PC-9 (cell line): ENCODE measurements at regions not wholly inside any gene's neighbourhood (a gene's known extent, or its start where the extent isn't known, plus 50 kb on each side); places are given as distances from the start of the nearest gene placed in this dataset.

ENCODE experiments used
- BruUV-seq: library from RNA; stranded (reverse); fragments of 400-500 nt; replicated peaks from 2 replicates; lab custom pipeline; 2021; lab: Mats Ljungman, UMichigan
- CTCF ChIA-PET: fragments of 300-600 bp; sonication (Branson Sonifier 250); formaldehyde crosslinking; loops from one replicate; lab custom pipeline; 2022; ENCODE audit warnings: antibody characterized with exemption; lab: Charles Lee
- POLR2A ChIA-PET: fragments of 300-600 bp; sonication (Branson Sonifier 250); formaldehyde crosslinking; loops from one replicate; lab custom pipeline; 2022; ENCODE audit warnings: antibody characterized with exemption; ENCODE audit not compliant: unreplicated experiment; lab: Charles Lee
- DNase-seq, 2 experiments: peaks; one replicate each; pipeline versions ENCODE4 v3.0.0 to v3.0.0-alpha.2; 2015 to 2022; ENCODE audit warnings: mixed read lengths in 1 of 2
- H2AFZ ChIP-seq: fragments of 200-600 bp; sonication (generic); 2 replicates; pipeline ENCODE4 v1.8.1; 2017; ENCODE audit warnings: antibody characterized with exemption
- H3F3A ChIP-seq: fragments of 200-600 bp; sonication (generic); 2 replicates; pipeline ENCODE4 v1.8.1; 2017; ENCODE audit warnings: antibody characterized with exemption, mild to moderate bottlenecking, low read depth; ENCODE audit not compliant: insufficient read depth
- H3K27ac ChIP-seq: fragments of 200-600 bp; sonication (generic); 2 replicates; pipeline ENCODE4 v1.6.1; 2016; ENCODE audit warnings: mixed run types
- H3K27me3 ChIP-seq: fragments of 200-600 bp; sonication (generic); 2 replicates; pipeline ENCODE4 v1.6.1; 2016; ENCODE audit warnings: low read depth, mixed run types; ENCODE audit not compliant: insufficient read depth
- H3K36me3 ChIP-seq: fragments of 200-600 bp; sonication (generic); 2 replicates; pipeline ENCODE4 v1.6.1; 2016; ENCODE audit warnings: low read depth, mixed run types
- H3K4me1 ChIP-seq: fragments of 200-600 bp; sonication (generic); replicated peaks from 2 replicates; pipeline ENCODE4 v1.6.1; 2016; ENCODE audit warnings: mixed run types; ENCODE audit not compliant: insufficient read depth
- H3K4me2 ChIP-seq: fragments of 200-600 bp; sonication (generic); 2 replicates; pipeline ENCODE4 v1.6.1; 2017; ENCODE audit warnings: mixed run types
- H3K4me3 ChIP-seq: fragments of 200-600 bp; sonication (generic); 2 replicates; pipeline ENCODE4 v1.6.1; 2016; ENCODE audit warnings: mixed run types
- H3K79me2 ChIP-seq: fragments of 200-600 bp; sonication (generic); 2 replicates; pipeline ENCODE4 v1.6.1; 2017; ENCODE audit warnings: low read depth, mixed run types
- H3K9me2 ChIP-seq: fragments of 200-600 bp; sonication (generic); 2 replicates; pipeline ENCODE4 v1.8.1; 2017; ENCODE audit warnings: mild to moderate bottlenecking; ENCODE audit not compliant: insufficient read depth
- H3K9me3 ChIP-seq: fragments of 200-600 bp; sonication (generic); 2 replicates; pipeline ENCODE4 v1.8.1; 2016; ENCODE audit warnings: low read depth; ENCODE audit not compliant: insufficient read depth
- H4K20me1 ChIP-seq: fragments of 200-600 bp; sonication (generic); 2 replicates; pipeline ENCODE4 v1.8.1; 2017; ENCODE audit not compliant: insufficient read depth
- EZH2 ChIP-seq: fragments of 200-600 bp; sonication (generic); IDR thresholded peaks from 2 replicates; pipeline ENCODE4 v1.8.0; 2017; ENCODE audit warnings: antibody characterized with exemption, low read depth
- intact Hi-C: fragments of 100-400 bp; cut with micrococcal nuclease; formaldehyde crosslinking; loops from one replicate; pipeline ENCODE4 v1.10.0; 2022; ENCODE audit not compliant: unreplicated experiment
- TF ChIP-seq, protein P1 (sequence below): fragments of 200-600 bp; sonication (generic); conservative IDR thresholded peaks from 2 replicates; pipeline ENCODE4 v1.6.1; 2017; ENCODE audit warnings: mixed run types, antibody characterized with exemption, mild to moderate bottlenecking, moderate library complexity

DNA sequence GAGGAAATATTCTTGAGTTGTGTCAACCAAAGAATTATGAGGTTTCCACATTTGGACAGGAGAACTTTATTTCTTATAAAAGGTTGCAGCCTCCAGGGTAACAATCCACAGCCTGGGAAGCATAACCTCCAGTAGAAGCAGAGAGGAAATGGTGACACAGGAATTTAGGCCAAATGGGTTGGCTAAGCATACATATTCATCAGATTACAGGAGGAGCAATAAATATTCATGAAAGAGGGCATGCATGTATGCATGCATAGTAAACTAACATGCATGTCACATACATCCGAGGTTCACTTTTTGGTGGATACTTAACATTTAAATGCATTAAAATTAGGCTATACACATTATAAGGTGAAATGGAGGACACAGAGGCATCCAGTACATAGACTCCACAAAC lies 55.7 kb upstream of the NT5E start:
- no peaks in the 10 kb centered on the region for H3K79me2 ChIP-seq
- no peaks in the 10 kb centered on the region for H3K27me3 ChIP-seq
- no peaks in the 10 kb centered on the region for H3K9me2 ChIP-seq
- H3K4me1 ChIP-seq, result peaks cover 14% of the 10 kb centered on the region; the same call in 1 of the 2 replicates
- intact Hi-C loops, result no loop called here
- no peak overlapping the region for H3K4me3 ChIP-seq
- H3K27ac ChIP-seq, result no peak overlapping the region
- CTCF ChIA-PET, result no interaction called here
- H3K4me2 ChIP-seq, result no peak overlapping the region
- H3K9me3 ChIP-seq, result peaks cover 5% of the 10 kb centered on the region; the same call in 1 of the 2 replicates
- no peak overlapping the region for H2AFZ ChIP-seq
- POLR2A ChIA-PET, result no interaction called here
- no peaks in the 10 kb centered on the region for H3F3A ChIP-seq
- BruUV-seq, result no TSS peak
- no peak for TF ChIP-seq EZH2
- TF ChIP-seq, protein P1, sequence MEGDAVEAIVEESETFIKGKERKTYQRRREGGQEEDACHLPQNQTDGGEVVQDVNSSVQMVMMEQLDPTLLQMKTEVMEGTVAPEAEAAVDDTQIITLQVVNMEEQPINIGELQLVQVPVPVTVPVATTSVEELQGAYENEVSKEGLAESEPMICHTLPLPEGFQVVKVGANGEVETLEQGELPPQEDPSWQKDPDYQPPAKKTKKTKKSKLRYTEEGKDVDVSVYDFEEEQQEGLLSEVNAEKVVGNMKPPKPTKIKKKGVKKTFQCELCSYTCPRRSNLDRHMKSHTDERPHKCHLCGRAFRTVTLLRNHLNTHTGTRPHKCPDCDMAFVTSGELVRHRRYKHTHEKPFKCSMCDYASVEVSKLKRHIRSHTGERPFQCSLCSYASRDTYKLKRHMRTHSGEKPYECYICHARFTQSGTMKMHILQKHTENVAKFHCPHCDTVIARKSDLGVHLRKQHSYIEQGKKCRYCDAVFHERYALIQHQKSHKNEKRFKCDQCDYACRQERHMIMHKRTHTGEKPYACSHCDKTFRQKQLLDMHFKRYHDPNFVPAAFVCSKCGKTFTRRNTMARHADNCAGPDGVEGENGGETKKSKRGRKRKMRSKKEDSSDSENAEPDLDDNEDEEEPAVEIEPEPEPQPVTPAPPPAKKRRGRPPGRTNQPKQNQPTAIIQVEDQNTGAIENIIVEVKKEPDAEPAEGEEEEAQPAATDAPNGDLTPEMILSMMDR, result no peak
- no peaks in the 10 kb centered on the region for H4K20me1 ChIP-seq
- no peak for DNase-seq
- no peaks in the 10 kb centered on the region for H3K36me3 ChIP-seq

DNA sequence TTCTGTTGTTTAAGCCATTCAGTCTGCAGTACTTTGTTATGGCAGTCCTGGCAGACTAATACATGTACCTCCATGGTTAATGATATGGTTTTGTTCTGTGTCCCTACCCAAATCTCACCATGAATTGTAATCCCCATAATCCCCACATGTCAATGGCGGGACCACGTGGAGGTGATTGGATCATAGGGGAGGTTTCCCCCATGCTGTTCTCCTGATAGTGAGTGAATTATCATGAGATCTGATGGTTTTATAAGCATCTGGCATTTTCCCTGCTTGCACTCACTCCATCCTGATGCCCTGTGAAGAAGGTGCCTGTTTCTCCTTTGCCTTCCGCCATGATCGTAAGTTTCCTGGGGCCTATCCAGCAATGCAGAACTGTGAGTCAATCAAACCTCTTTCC lies 57.5 kb upstream of the NT5E start:
- DNase-seq, result no peak
- Histone ChIP-seq H3K27me3 (no peaks in the 10 kb centered on the region), H3K36me3 (no peaks in the 10 kb centered on the region), H3K4me3 (no peak overlapping the region), H3K27ac (no peak overlapping the region), H3K4me1 (peaks cover 14% of the 10 kb centered on the region; the same call in 1 of the 2 replicates), H3F3A (no peaks in the 10 kb centered on the region), H3K79me2 (no peaks in the 10 kb centered on the region), H3K4me2 (no peak overlapping the region), H3K9me3 (peaks cover 2% of the 10 kb centered on the region; the same call in 1 of the 2 replicates), H2AFZ (no peak overlapping the region), H3K9me2 (no peaks in the 10 kb centered on the region), H4K20me1 (no peaks in the 10 kb centered on the region)
- CTCF ChIA-PET, result no interaction called here
- intact Hi-C loops, result no loop called here
- POLR2A ChIA-PET, result no interaction called here
- no TSS peak for BruUV-seq
- no peak for TF ChIP-seq EZH2
- TF ChIP-seq, protein P1, result no peak

DNA sequence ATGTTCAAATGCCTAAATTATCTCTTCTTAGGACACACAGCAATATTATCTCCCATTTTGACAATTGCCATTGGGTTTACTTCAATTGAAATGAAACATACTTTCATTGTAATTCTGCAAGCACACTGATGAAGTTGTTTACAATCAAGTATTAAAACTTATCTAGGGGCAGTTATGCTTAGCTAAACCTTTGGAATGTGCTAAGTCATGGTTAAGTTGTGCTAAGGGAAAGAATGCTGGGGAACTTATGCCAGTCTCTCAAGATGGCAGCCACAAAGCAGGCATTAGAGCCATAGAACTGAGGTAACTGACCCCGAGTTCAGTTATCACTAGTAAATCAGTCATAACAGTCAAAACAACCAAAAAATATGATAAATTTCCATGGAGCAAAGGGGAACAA lies 59.1 kb upstream of the NT5E start:
- H3K9me3 ChIP-seq, result no peaks in the 10 kb centered on the region; the same call in 1 of the 2 replicates
- no peak overlapping the region for H2AFZ ChIP-seq
- H3K27ac ChIP-seq, result no peak overlapping the region
- CTCF ChIA-PET, result no interaction called here
- H3K36me3 ChIP-seq, result no peaks in the 10 kb centered on the region
- H3K9me2 ChIP-seq, result no peaks in the 10 kb centered on the region
- no peaks in the 10 kb centered on the region for H3K27me3 ChIP-seq
- DNase-seq, result no peak
- no peaks in the 10 kb centered on the region for H3K79me2 ChIP-seq
- no peaks in the 10 kb centered on the region for H4K20me1 ChIP-seq
- intact Hi-C loops, result no loop called here
- no peaks in the 10 kb centered on the region for H3F3A ChIP-seq
- H3K4me1 ChIP-seq, result peaks cover 14% of the 10 kb centered on the region; the same call in 1 of the 2 replicates
- POLR2A ChIA-PET, result interaction anchor here (0.6 to 0.8 kb wide), 3 partner anchors 14 to 101 kb away, joined by 3 to 6 read pairs (median 5); partner anchors contain the start of gene NT5E
- TF ChIP-seq, protein P1, result no peak
- TF ChIP-seq EZH2, result no peak
- no TSS peak for BruUV-seq
- no peak overlapping the region for H3K4me3 ChIP-seq
- H3K4me2 ChIP-seq, result 0 out of 2 replicates have a peak overlapping the region, but pooled peaks have one; percentile 34
